Activated gamma-delta T cell treated with anti-CD3 and anti-CD28 coated beads, Interleukin-2, amount 50 U/mL, for 16 hours (primary cell): ENCODE measurements at regions not wholly inside any gene's neighbourhood (a gene's known extent, or its start where the extent isn't known, plus 50 kb on each side); places are given as distances from the start of the nearest gene placed in this dataset.
"Not testable (repeated sequence)": the region's sequence is repeated elsewhere in the genome, so short reads cannot be mapped to it uniquely, and the experiment has no call there.

ENCODE experiments used
- DNase-seq: peaks from one replicate; pipeline ENCODE4 v3.0.0-alpha.2; 2020; ENCODE audit warnings: low read depth

DNA sequence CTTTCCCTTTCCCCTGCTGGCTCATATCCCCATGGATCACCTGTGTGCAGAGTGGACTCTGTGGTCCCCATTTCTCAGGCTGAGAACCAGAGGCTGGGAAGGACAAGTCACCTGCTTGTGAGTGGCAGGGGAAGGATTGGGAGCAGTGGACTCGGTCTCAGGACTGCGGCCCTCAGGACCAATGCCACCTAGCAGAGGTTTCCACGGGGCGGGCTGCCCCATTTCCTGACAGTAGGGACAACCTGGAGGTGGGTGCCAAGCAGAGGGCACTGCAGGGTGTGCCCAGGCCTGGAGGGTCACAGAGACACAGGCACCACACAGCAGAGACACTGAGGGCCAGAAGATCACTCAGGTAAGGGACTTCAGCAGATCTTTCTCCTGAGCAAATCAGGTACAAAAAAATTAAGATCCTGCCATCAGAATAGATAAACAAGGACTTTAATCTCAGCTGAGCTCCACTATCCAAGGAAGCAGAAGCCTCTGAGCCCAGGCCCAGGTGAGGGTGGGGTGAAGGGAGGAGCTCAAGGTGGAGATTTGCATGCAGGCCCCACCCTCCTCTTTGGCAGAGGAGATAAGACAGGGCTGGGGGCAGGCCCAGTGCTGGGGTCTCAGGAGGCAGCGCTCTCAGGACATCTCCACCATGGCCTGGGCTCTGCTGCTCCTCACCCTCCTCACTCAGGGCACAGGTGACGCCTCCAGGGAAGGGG, 113.8 kb downstream of the GGTLC2 start:
- not testable (repeated sequence) for DNase-seq

DNA sequence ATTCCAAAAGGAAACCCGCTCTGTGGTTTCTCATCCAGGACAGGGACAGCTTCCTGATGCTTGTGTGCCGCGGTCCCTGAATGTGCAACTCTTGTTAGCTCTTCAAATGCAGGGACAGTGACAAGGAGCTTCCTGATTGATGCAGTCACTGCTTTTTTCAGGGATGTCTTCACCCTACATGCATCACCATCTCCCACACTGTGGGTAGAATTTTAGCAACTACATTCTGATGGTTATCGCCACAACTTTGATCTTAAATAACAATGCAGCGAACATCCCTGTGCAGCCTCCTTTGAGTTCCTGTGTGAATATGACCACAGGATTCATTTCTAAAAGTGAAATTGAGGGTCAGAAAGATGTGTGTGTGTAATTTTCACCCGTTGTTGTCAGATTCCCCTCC, 115.0 kb downstream of the GGTLC2 start:
- DNase-seq: no peak

DNA sequence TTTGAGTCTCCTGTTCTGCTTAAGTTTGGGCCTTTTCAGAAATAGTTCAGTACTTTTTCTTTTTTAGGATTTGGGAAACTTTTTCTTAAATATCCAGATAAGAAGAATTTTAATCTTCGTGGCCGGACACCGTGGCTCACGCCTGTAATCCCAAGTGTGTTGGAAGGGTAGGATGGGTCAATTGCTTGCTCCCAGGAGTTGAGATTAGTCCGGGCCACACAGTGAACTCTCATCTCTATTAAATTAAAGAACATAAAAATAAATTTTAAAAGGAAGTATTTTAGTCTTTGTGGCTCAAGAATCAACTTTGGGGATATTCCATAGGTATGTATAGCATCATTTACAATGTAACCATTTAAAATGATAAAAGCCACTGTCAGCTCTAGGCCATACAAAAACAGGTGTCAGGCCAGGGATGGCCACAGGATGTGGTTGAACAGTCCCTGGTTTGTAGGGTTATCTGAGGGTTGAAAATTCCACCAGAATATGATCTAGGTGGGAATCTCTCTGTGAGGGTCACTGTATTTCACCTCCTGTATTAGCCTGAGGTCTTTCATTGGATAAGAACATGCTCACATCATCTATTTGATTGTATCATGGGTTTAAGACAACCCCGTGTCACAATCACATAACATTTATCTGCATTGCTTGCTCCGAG, 115.6 kb downstream of the GGTLC2 start:
- no peak for DNase-seq

DNA sequence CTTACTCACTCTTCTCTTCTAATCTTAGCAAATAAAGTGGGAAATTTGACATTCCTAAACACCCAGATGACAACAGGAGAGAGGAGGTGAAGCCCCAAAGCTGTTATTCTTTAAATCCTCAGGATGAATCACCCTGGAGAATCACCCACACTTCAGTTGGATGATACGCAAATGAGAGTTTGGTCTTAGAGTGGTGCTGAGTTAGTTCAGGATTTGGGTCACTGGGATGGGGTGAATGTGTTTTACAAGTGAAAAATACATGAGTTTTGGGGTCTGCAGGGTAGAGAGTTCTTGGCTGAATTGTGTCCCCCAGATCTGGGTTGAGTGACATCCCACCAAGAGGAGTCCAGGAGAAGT, 117.2 kb downstream of the GGTLC2 start:
- DNase-seq: no peak

- DNase-seq: no peak
These were observed 117.8 kb downstream of the GGTLC2 start for GRCh38 chr22:22761963-22762772.

DNA sequence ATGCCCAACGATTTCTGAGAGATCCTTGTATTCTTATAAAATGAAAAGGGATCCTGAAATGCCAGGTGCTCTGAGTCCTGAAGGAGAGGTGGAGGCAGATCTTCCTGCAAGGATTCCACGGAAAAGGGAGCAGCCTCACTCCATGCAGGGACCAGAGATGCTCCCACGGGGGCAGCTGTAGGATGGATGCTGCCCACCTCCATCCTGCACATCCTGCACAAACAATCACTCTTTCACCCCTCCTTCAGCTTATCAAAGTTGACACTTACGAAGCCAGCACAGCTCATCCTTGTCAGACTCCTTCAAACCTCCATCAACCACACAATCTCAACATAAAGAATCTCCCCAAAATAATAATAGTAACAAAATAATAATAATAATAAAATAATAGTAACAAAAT, 119.1 kb downstream of the GGTLC2 start:
- DNase-seq: no peak

- no peak for DNase-seq
These were observed 119.7 kb downstream of the GGTLC2 start for GRCh38 chr22:22764085-22764484.

GRCh38 chr22:22767876-22768602, 119.6 kb upstream of the IGLL5 start:
- no peak for DNase-seq

- DNase-seq: no peak
These were observed 118.7 kb upstream of the IGLL5 start for GRCh38 chr22:22768885-22769284.

- no peak for DNase-seq
These were observed 118.0 kb upstream of the IGLL5 start for GRCh38 chr22:22769434-22770279.

GRCh38 chr22:22770280-22770871, 117.2 kb upstream of the IGLL5 start:
- DNase-seq: no peak

DNA sequence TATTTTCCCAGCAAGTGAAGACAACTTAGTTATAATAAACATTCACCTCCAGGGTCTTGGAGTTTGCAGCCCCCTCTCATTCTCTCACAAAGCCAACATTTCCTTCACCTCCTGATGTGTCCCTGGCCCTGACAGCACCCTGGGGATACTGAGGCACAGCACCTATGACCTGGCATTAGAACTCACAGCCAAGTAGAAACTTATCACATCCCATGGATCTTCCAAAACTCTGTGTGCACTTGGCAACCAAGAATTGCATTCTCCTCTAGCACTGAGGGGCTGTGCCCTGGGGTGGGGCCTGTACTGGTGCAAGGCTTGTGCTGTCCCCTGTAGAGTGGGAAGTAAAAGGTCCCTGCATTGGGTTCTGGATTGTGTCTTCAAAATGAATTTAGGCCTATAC, 116.7 kb upstream of the IGLL5 start:
- no peak for DNase-seq

- DNase-seq: no peak
These were observed 115.8 kb upstream of the IGLL5 start for GRCh38 chr22:22771696-22772377.

GRCh38 chr22:22772396-22772795, 115.2 kb upstream of the IGLL5 start:
- DNase-seq: no peak

DNA sequence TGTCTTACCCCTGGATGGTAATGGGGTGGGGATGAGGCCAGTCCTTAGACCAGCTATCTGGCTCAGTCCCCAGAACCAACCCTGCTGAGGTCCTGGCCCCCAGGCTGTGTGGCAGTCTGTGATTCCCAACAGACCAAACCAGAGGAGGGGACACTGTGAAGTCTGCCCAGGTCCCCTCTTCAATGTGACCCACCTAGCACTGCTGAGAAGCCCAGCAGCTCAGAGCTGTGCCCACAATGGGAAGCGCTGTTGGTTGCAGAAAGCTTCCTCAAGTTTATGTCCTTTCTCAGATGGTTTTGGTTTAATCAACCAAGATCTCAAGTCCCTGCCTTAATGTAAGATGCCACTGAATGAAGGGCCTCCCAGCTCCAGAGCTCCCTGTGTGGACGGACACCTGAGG, 114.7 kb upstream of the IGLL5 start:
- no peak for DNase-seq

DNA sequence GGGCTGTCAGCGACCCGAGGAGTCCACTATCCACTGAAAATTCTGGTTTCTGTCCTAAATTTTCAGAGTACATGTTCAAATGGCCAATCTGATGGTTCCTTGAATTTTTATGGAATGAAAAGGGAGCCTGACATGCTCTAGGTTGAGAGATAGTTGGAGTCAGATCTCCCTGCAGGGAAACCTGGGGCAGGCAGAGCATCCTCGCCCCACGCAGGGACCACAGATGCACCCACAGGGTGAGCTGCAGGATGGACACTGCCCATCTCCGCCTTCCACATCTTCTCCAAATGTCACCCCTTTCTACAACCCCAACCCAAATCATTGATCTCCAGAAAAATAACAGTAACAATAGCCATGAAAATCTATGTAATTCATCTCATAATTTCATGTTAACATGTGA, 114.2 kb upstream of the IGLL5 start:
- no peak for DNase-seq

GRCh38 chr22:22773979-22774604, 113.5 kb upstream of the IGLL5 start:
- no peak for DNase-seq

- DNase-seq: not testable (repeated sequence)
These were observed 112.9 kb upstream of the IGLL5 start for GRCh38 chr22:22774762-22775161.

DNA sequence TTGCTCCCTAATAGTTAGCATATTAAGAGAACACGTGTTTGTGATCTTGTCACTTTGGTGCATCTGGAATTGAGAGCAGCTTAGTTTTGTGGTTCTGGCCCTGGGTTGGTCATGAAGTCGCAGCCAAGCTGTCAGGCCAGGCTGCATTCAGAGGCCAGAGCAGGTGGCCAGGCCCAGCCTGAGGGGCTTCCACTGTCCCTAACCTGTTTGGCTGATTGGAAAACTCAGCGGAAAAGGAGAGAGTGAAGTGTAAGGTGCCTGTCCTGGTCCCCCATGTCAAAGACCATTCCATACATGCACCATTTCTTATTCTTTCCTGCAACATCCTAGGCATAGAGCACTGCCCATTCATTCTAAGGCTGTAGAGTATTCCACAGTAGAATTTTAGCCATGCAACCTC, 111.5 kb upstream of the IGLL5 start:
- DNase-seq: no peak

DNA sequence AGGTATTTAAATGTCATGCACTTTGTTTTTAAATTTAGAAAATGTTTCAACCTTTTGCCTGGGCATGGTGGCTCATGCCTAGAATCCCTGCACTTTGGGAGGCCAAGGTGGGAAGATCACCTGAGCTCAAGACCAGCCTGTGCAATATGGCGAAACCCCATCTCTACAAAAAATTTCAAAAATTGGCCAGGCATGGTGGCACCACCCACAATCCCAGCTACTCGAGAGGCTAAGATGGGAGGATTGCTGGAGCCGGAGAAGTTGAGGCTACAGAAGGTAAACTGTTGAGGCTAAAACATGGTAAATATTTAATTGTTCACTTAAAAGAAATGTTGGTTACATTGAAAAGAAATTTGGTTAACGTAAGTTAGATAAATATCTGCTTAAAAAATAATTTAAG, 108.4 kb upstream of the IGLL5 start:
- no peak for DNase-seq
